HG03095 (cell line): ENCODE measurements at regions not wholly inside any gene's neighbourhood (a gene's known extent, or its start where the extent isn't known, plus 50 kb on each side); places are given as distances from the start of the nearest gene placed in this dataset.
"Not testable (repeated sequence)": the region's sequence is repeated elsewhere in the genome, so short reads cannot be mapped to it uniquely, and the experiment has no call there.

ENCODE experiments used
- ATAC-seq: cut with Tn5 transposase; IDR thresholded peaks from one replicate; pipeline ENCODE4 v1.9.1; 2021; ENCODE audit warnings: moderate library complexity; ENCODE audit not compliant: unreplicated experiment

DNA sequence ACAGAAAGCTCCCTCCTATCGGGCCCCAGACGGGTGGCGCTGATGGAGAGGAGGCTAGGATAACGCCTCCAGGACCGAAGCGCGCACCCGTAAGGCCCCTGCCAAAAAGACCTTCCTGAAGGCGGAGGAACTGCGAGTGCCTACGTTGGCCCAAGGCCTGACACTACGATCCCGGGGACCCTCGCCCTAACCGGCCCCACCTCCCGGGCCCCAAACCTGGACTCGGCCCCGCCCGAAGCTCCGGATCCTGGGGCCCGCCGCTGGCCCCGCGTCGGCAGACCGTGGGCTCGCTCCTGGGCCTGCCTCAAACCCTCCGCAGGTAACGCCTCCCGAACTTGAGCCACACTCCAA lies 53.6 kb upstream of the ROPN1B start:
- ATAC-seq = not testable (repeated sequence)

DNA sequence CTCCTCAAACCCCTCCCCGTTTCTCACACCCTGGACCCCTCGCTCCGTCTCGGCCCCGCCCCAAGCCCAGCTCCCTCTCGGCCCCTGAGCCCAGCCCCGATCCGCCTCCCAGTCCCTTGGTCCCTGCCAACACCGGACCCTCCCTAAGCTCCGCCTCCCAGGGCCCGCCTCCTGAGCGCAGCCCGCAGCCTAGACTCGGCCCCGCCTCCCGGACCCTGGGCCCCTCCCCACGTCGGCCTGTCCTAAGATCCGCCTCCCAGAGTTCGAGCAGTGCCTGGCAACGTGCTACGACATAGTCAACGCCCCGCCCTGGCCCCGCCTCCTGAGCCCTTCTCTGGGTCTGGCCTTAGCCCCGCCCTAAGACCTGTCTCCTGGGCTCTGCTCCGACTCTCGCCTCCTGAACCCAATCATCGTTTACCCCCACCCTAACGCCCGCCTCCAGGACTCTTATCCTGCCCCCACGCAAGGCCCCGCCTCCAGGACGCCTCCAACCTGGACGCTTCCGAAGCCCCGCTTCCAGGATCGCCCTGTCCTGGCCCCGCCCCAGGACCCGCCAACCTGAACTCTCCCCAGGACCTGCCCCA lies 53.1 kb upstream of the ROPN1B start:
- ATAC-seq = peak; percentile 86

DNA sequence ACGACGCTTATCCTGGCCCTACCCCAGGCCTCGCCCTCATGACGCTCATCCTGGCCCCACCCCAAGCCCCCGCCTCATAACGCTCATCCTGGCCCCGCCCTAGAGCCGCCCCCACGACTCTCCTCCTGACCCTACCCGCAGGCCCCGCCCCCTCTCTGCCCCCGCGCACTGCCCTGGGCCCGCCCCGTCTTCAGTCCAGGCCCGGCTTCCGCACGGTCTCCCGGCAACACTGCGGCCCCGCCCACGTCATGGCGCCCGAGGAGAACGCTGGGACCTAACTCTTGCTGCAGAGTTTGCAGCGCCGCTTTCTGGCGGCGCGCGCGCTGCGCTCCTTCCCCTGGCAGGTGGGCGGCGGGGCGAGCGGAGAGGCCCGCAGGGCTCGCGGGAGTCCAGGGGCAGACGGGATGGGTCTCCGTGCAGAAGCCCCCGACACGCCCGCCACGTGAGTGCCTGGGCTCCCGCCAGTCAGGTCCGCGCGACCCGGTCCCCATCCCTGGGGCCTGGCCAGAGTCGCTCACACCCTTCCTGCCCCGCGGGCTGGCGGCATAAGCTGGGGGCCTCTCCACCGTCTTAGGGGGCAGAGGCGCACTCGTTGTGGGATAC lies 52.5 kb upstream of the ROPN1B start:
- peak; percentile 82 for ATAC-seq

DNA sequence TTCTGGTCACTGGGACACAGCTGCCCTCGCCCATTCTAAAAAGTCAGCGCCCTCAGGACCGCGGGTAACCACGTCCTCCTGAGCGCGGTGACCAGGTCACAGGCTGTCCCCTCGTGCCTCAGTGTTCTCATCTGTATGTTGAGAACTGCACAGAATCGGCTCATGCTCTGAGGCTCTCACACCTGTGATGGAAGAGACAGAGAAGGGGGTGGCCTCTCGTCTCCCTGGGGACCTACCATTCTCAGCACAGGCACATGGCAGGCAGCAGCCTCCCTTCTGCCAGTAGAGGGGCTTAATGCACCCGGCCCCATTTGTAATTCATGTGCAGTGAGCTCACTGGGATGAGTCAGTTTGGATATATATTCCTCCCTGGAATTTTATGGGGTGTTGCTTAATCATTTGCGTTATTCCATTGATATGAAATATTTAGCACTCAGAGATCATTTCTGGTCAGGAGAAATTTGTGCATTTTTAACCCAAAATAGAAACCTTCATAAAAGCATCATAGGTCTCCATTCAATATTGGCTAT lies 51.9 kb upstream of the ROPN1B start:
- not testable (repeated sequence) for ATAC-seq

DNA sequence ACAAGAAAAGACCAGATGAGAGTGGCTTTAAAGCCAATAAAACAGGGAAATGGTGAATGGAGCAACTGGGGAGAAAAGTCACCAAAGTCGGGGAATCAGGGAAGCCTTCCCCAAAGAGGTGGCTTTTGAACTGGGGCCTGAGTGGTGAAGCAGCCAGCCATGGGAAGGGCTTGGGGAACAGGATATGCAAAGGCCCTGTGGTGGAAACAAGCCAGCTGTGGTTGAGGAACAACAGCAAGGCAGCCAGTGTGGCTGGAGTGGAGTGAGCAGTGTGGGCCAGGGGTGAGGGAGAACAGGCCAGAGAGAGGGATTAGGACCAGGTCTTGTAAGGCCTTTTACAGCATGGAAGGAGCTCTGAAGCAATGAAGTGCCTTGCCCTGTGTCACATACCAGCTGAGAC lies 51.0 kb upstream of the ROPN1B start:
- ATAC-seq = not testable (repeated sequence)

DNA sequence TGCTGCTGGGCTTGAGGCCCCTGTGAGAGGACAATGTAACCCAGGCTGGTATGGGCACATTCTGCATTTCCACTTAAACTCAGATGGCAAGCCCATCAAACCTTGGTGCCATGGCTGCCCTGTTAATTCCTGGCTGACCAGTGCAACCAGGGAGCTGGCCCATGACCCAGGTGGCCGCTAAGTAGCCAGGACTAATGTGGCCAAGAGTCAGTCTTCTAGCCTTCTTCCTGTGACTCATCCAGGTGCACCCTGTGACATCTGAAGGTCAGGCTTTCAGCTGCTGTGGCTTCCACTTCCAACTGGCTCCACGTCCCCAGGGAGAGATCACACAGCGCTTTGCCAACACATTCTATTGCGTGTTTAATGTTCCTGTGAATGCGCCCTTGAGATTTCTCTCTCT lies 50.5 kb upstream of the ROPN1B start:
- not testable (repeated sequence) for ATAC-seq

DNA sequence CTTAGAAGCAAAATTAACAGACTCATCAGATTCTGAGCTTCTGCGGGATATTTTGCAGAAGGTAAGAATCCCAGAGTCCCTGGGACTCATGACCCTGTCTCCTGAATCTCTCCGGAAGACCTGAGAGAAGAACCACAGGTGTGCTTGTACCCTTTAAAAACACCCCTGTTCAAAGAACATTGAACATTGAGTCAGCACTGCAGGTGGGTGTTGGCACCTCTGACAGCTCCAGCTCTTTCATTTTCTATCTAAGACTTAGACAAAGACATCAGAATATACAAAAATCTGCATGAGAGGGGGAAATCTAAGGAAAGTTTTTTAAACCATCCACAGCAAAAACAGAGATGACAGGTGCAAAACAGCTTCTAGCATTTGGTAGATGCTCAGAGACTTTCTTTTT lies 50.1 kb upstream of the ROPN1B start:
- not testable (repeated sequence) for ATAC-seq
